WTC11 (cell line): ENCODE measurements at regions not wholly inside any gene's neighbourhood (a gene's known extent, or its start where the extent isn't known, plus 50 kb on each side); places are given as distances from the start of the nearest gene placed in this dataset.

Experiments used
- CBFB ChIP-seq: sonication (generic); formaldehyde crosslinking; IDR thresholded peaks from 2 replicates; pipeline ENCODE4 v1.8.1; 2022; ENCODE audit warnings: mild to moderate bottlenecking, low read depth, missing genetic modification reagents
- FOXP1 ChIP-seq: sonication (generic); formaldehyde crosslinking; IDR thresholded peaks from 2 replicates; pipeline ENCODE4 v1.8.0; 2022; ENCODE audit warnings: missing genetic modification reagents, mild to moderate bottlenecking, moderate library complexity, borderline replicate concordance
- JUN ChIP-seq: sonication (generic); formaldehyde crosslinking; IDR thresholded peaks from 2 replicates; pipeline ENCODE4 v1.8.0; 2023; ENCODE audit warnings: mild to moderate bottlenecking, missing genetic modification reagents
- MAX ChIP-seq: sonication (generic); formaldehyde crosslinking; IDR thresholded peaks from 2 replicates; pipeline ENCODE4 v1.8.0; 2022; ENCODE audit warnings: mild to moderate bottlenecking, missing genetic modification reagents
- PREB ChIP-seq: sonication (generic); formaldehyde crosslinking; IDR thresholded peaks from 2 replicates; pipeline ENCODE4 v1.8.1; 2022; ENCODE audit warnings: mild to moderate bottlenecking, missing genetic modification reagents, moderate library complexity, borderline replicate concordance
- ZBTB21 ChIP-seq: sonication (generic); formaldehyde crosslinking; IDR thresholded peaks from 2 replicates; pipeline ENCODE4 v1.8.1; 2023; ENCODE audit warnings: mild to moderate bottlenecking, missing genetic modification reagents, borderline replicate concordance
- ZNF423 ChIP-seq: fragments of 250-450 bp; sonication (Bioruptor Pico); IDR thresholded peaks from 2 replicates; pipeline ENCODE4 v2.1.2; 2022; ENCODE audit warnings: mild to moderate bottlenecking, moderate library complexity
- ZSCAN18 ChIP-seq: fragments of 250-450 bp; sonication (Bioruptor Pico); IDR thresholded peaks from 2 replicates; pipeline ENCODE4 v2.1.2; 2022; ENCODE audit warnings: mild to moderate bottlenecking, moderate library complexity
- TF ChIP-seq, protein P1 (sequence below): fragments of 200-600 bp; IDR thresholded peaks from 2 replicates; pipeline ENCODE4 v1.8.0; 2022; ENCODE audit warnings: antibody characterized with exemption
- TF ChIP-seq, protein P2 (sequence below): sonication (generic); formaldehyde crosslinking; IDR thresholded peaks from 2 replicates; pipeline ENCODE4 v1.8.1; 2023; ENCODE audit warnings: mild to moderate bottlenecking, missing genetic modification reagents

DNA sequence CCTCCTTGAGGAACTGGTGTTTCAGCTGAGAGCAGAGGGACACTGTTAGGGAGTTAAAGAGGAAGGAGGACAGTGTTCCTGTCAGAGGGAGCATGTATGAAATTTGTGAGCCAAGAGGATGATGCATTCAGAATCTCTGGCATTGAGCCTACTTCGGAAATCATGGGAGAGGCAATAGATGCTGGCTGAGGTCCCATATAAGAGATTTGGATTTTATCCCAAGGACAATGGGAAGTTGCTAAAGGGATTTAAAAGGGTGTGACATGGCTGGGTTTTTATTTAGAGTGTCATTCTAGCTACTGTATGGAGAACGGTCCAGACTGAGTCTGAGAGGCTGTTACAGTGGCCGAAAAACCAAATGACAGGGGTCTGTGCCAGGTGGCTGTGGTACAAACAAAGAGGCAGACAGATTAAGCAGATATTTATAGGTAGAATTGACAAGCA lies 403.2 kb upstream of the B3GALT2 start:
- TF ChIP-seq, protein P1, sequence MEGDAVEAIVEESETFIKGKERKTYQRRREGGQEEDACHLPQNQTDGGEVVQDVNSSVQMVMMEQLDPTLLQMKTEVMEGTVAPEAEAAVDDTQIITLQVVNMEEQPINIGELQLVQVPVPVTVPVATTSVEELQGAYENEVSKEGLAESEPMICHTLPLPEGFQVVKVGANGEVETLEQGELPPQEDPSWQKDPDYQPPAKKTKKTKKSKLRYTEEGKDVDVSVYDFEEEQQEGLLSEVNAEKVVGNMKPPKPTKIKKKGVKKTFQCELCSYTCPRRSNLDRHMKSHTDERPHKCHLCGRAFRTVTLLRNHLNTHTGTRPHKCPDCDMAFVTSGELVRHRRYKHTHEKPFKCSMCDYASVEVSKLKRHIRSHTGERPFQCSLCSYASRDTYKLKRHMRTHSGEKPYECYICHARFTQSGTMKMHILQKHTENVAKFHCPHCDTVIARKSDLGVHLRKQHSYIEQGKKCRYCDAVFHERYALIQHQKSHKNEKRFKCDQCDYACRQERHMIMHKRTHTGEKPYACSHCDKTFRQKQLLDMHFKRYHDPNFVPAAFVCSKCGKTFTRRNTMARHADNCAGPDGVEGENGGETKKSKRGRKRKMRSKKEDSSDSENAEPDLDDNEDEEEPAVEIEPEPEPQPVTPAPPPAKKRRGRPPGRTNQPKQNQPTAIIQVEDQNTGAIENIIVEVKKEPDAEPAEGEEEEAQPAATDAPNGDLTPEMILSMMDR: no peak
- TF ChIP-seq FOXP1 (CRISPR knock-in tag): no peak
- no peak for TF ChIP-seq JUN (CRISPR knock-in tag)
- TF ChIP-seq ZBTB21 (CRISPR knock-in tag): no peak
- TF ChIP-seq MAX (CRISPR knock-in tag): no peak
- no peak for TF ChIP-seq ZSCAN18 (CRISPR knock-in tag)
- TF ChIP-seq, protein P2, sequence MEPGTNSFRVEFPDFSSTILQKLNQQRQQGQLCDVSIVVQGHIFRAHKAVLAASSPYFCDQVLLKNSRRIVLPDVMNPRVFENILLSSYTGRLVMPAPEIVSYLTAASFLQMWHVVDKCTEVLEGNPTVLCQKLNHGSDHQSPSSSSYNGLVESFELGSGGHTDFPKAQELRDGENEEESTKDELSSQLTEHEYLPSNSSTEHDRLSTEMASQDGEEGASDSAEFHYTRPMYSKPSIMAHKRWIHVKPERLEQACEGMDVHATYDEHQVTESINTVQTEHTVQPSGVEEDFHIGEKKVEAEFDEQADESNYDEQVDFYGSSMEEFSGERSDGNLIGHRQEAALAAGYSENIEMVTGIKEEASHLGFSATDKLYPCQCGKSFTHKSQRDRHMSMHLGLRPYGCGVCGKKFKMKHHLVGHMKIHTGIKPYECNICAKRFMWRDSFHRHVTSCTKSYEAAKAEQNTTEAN (CRISPR knock-in tag): no peak
- no peak for TF ChIP-seq CBFB
- no peak for TF ChIP-seq ZNF423 (CRISPR knock-in tag)
- no peak for TF ChIP-seq PREB (CRISPR knock-in tag)
